HCT116 (cell line): ENCODE measurements at regions not wholly inside any gene's neighbourhood (a gene's known extent, or its start where the extent isn't known, plus 50 kb on each side); places are given as distances from the start of the nearest gene placed in this dataset.

Source experiments
- ATAC-seq: fragments of 200-7000 bp; cut with Tn5 transposase; 2 replicates; pipeline ENCODE4 v1.9.1; 2020; ENCODE audit warnings: mild to moderate bottlenecking, moderate library complexity
- BruUV-seq: library from RNA; stranded (reverse); fragments of 400-500 nt; replicated peaks from 2 replicates; lab custom pipeline; 2021; lab: Mats Ljungman, UMichigan
- CTCF ChIA-PET: fragments of 300-600 bp; sonication (Branson Sonifier 250); formaldehyde crosslinking; loops from one replicate; lab custom pipeline; 2021; ENCODE audit warnings: antibody characterized with exemption; lab: Charles Lee
- POLR2A ChIA-PET: fragments of 300-600, 350-600 bp; sonication (Branson Sonifier 250); formaldehyde crosslinking; loops from one replicate; lab custom pipeline; 2021; ENCODE audit warnings: antibody characterized with exemption; lab: Charles Lee
- RAD21 ChIA-PET, 2 experiments: fragments of 300-600 bp; sonication (Branson Sonifier 250); formaldehyde crosslinking; loops; one replicate each; lab custom pipeline; 2023; ENCODE audit warnings: low total read pairs in 2 of 2; ENCODE audit not compliant: uncharacterized antibody in 2 of 2, unreplicated experiment in 2 of 2, low non-redundant PET in 1 of 2; lab: Charles Lee
- DNase-seq: peaks from one replicate; pipeline ENCODE4 v3.0.0-alpha.2; 2010; ENCODE audit warnings: low read depth, low spot score
- H2AFZ ChIP-seq: fragments of 200-600 bp; shearing (Covaris generic), sonication (generic); 2 replicates; pipeline ENCODE4 v1.6.1; 2017; ENCODE audit warnings: low read depth, mixed run types, mixed read lengths, antibody characterized with exemption, low read length; ENCODE audit not compliant: poor library complexity, severe bottlenecking
- H3K27ac ChIP-seq: 2 replicates; pipeline ENCODE4 v1.5.1; 2012; ENCODE audit warnings: low read depth, low read length
- H3K27me3 ChIP-seq: fragments of 200-600 bp; sonication (generic); 2 replicates; pipeline ENCODE4 v1.6.1; 2016; ENCODE audit warnings: mixed run types, low read length, mixed read lengths; ENCODE audit not compliant: insufficient read depth
- H3K36me3 ChIP-seq, 2 experiments: fragments of 200-500 bp in 1 of 2; fragments of 200-600 bp in 1 of 2; sonication (Bioruptor generic) in 1 of 2; sonication (generic) in 1 of 2; 2 replicates each; pipeline versions ENCODE4 v1.5.1 to v1.6.1; 2014 to 2016; ENCODE audit warnings: low read length in 2 of 2, inconsistent platforms in 1 of 2, mixed read lengths in 1 of 2, mixed run types in 1 of 2; ENCODE audit not compliant: insufficient read depth in 2 of 2, control insufficient read depth in 1 of 2
- H3K4me1 ChIP-seq, 2 experiments: fragments of 200-600 bp in 1 of 2; sonication (generic) in 1 of 2; 2 replicates each; pipeline versions ENCODE4 v1.5.1 to v1.6.1; 2012 to 2017; ENCODE audit warnings: low read length in 2 of 2, inconsistent platforms in 1 of 2, mild to moderate bottlenecking in 1 of 2, mixed read lengths in 1 of 2, mixed run types in 1 of 2, moderate library complexity in 1 of 2; ENCODE audit not compliant: insufficient read depth in 2 of 2, control insufficient read depth in 1 of 2
- H3K4me2 ChIP-seq: fragments of 200-600 bp; sonication (generic); 2 replicates; pipeline ENCODE4 v1.6.1; 2017; ENCODE audit warnings: mixed run types, low read length, mixed read lengths
- H3K4me3 ChIP-seq, 2 experiments: fragments of 200-600 bp in 1 of 2; sonication (generic) in 1 of 2; replicated peaks in 1 of 2; 2 replicates each; pipeline ENCODE4 v1.5.1; 2011 to 2016; ENCODE audit warnings: low read length in 2 of 2, control low read depth in 1 of 2, low read depth in 1 of 2, mild to moderate bottlenecking in 1 of 2, mixed read lengths in 1 of 2, mixed run types in 1 of 2
- H3K79me2 ChIP-seq: fragments of 200-600 bp; sonication (generic); 2 replicates; pipeline ENCODE4 v1.6.1; 2017; ENCODE audit warnings: mild to moderate bottlenecking, mixed run types, low read length, moderate library complexity, mixed read lengths; ENCODE audit not compliant: insufficient read depth
- H3K9ac ChIP-seq: fragments of 200-600 bp; sonication (generic); 2 replicates; pipeline ENCODE4 v1.6.1; 2016; ENCODE audit warnings: low read length, mixed read lengths
- H3K9me2 ChIP-seq: fragments of 200-600 bp; sonication (generic), shearing (Covaris generic); 2 replicates; pipeline ENCODE4 v1.6.1; 2017; ENCODE audit warnings: mixed run types, mild to moderate bottlenecking, moderate library complexity; ENCODE audit not compliant: insufficient read depth
- H3K9me3 ChIP-seq, 2 experiments: fragments of 200-500 bp in 1 of 2; fragments of 200-600 bp in 1 of 2; sonication (Bioruptor generic) in 1 of 2; sonication (generic) in 1 of 2; 2 replicates each; pipeline ENCODE4 v1.6.1; 2014 to 2017; ENCODE audit warnings: low read length in 2 of 2, mixed read lengths in 2 of 2, inconsistent platforms in 1 of 2, low read depth in 1 of 2, mild to moderate bottlenecking in 1 of 2, mixed run types in 1 of 2, moderate library complexity in 1 of 2; ENCODE audit not compliant: control insufficient read depth in 1 of 2, insufficient read depth in 1 of 2
- H4K20me1 ChIP-seq: fragments of 200-600 bp; sonication (generic), shearing (Covaris generic); 2 replicates; pipeline ENCODE4 v1.6.1; 2017; ENCODE audit warnings: mixed run types, mild to moderate bottlenecking, moderate library complexity; ENCODE audit not compliant: insufficient read depth
- CBX3 ChIP-seq: IDR thresholded peaks from 2 replicates; pipeline ENCODE4 v1.6.1; 2012; ENCODE audit warnings: low read depth
- EZH2phosphoT487 ChIP-seq: fragments of 200-600 bp; IDR thresholded peaks from 2 replicates; pipeline ENCODE4 v1.6.1; 2018; ENCODE audit warnings: antibody characterized with exemption, borderline replicate concordance
- POLR2AphosphoS5 ChIP-seq: IDR thresholded peaks from 2 replicates; pipeline ENCODE4 v1.6.1; 2011; ENCODE audit warnings: mild to moderate bottlenecking, low read depth, low read length, moderate library complexity
- TCF7L2 ChIP-seq: IDR thresholded peaks from 2 replicates; pipeline ENCODE4 v1.7.0; 2011; ENCODE audit warnings: borderline replicate concordance, inconsistent platforms; ENCODE audit not compliant: insufficient read depth, insufficient read length; ENCODE audit errors: extremely low read depth
- YY1 ChIP-seq: IDR thresholded peaks from 2 replicates; pipeline ENCODE4 v1.6.1; 2011; ENCODE audit warnings: low read length, low read depth, moderate library complexity, mild to moderate bottlenecking; ENCODE audit not compliant: insufficient replicate concordance; ENCODE audit errors: extremely low read depth
- ZBTB33 ChIP-seq: IDR thresholded peaks from 2 replicates; pipeline ENCODE4 v1.6.1; 2011; ENCODE audit warnings: mild to moderate bottlenecking, low read length, moderate library complexity; ENCODE audit not compliant: insufficient replicate concordance; ENCODE audit errors: extremely low read depth
- intact Hi-C: fragments of 100-400 bp; cut with micrococcal nuclease; formaldehyde crosslinking; loops from 2 replicates; pipeline ENCODE4 v1.10.0; 2022

DNA sequence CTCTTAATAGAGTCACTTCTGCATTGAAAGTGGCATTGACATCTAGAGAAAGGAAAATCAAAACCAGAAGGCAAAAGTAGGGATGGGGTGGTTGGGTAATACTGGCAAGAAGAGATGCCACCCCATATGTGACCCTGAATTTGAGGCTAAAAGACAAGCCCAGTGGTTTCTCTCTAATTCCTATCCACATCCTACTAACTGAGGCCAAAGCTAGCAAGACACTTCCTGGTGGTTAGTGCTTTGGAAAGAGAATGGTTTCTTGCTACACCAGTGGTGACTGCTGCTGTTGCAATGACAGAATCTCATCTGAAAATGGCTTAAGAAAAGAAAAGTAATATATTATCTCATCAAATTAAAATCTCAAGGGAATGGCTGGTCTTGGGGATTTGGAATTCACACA lies 640.6 kb downstream of the EPHA4 start:
- Histone ChIP-seq H3K4me1 (no peaks in the 10 kb centered on the region), H3K27me3 (no peaks in the 10 kb centered on the region), H3K36me3 (no peaks in the 10 kb centered on the region), H3K79me2 (no peaks in the 10 kb centered on the region), H4K20me1 (no peaks in the 10 kb centered on the region), H3K9me2 (no peaks in the 10 kb centered on the region), H3K4me2 (no peak overlapping the region), H2AFZ (no peak overlapping the region), H3K9me3 (no peaks in the 10 kb centered on the region), H3K4me3 (no peak overlapping the region), H3K9ac (no peak overlapping the region), H3K27ac (no peak overlapping the region)
- intact Hi-C loops = no loop called here
- ATAC-seq = no peak
- TF ChIP-seq YY1 (no peak), ZBTB33 (no peak), CBX3 (no peak), POLR2AphosphoS5 (no peak)
- POLR2A ChIA-PET = no interaction called here
- DNase-seq = no peak
- BruUV-seq = no TSS peak
- CTCF ChIA-PET = no interaction called here
- RAD21 ChIA-PET = no interaction called here

- Histone ChIP-seq H3K9me2 (no peaks in the 10 kb centered on the region), H3K4me2 (no peak overlapping the region), H3K27ac (no peak overlapping the region), H3K27me3 (no peaks in the 10 kb centered on the region), H3K4me3 (no peak overlapping the region), H3K9me3 (no peaks in the 10 kb centered on the region), H3K9ac (no peak overlapping the region), H2AFZ (no peak overlapping the region), H3K4me1 (no peaks in the 10 kb centered on the region), H3K36me3 (no peaks in the 10 kb centered on the region), H4K20me1 (no peaks in the 10 kb centered on the region), H3K79me2 (no peaks in the 10 kb centered on the region)
- no peak for ATAC-seq
- ChIA-PET CTCF (no interaction called here), POLR2A (no interaction called here), RAD21 (no interaction called here)
- DNase-seq = no peak
- BruUV-seq = no TSS peak
- intact Hi-C loops = no loop called here
- TF ChIP-seq EZH2phosphoT487 (no peak), TCF7L2 (no peak)
Measured at GRCh38 chr2:220932041-220932440, 640.1 kb downstream of the EPHA4 start.
